ENCODE measurements at regions not wholly inside any gene's neighbourhood (a gene's known extent, or its start where the extent isn't known, plus 50 kb on each side); places are given as distances from the start of the nearest gene placed in this dataset.
"Not testable (repeated sequence)": the region's sequence is repeated elsewhere in the genome, so short reads cannot be mapped to it uniquely, and the experiment has no call there.

DNA sequence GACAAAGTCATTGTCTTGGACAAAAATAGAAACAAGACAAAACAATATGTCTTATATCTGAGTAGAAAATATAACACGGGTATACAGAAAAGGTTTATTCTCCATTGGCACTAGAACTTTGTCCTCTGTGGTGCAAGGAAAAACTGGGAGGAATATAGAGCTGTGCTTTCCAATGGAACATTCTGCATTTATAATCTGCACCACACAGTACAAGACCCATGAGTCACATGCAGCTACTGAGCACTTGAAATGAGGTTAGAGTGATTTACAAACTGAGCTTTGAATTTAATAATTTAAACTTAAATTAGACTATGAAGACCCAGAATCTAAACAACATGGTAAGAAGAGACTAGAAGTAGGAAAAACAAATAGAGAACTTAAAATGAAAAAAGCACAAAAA, 86.1 kb downstream of the RAP2A start:
- DNase-seq: no peak

DNA sequence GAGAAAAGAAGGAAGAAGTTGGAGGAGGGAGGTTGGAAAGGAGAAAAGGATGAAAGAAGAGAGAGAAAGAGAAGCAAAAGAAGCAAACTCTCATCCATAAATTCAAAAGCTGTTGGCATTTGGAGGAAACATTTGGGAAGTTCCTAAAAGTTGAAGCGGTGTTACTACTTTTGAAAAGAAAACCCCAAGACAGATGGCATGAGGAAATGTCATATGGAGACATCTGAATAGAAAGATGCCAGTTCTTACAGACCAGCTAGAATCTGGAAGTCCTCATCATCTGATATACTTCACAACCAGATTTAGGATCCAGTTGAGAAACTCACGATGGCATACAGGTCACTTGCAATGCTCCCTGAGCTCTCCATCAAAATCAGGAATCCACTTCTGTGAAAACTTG, 86.9 kb downstream of the RAP2A start:
- DNase-seq: no peak

DNA sequence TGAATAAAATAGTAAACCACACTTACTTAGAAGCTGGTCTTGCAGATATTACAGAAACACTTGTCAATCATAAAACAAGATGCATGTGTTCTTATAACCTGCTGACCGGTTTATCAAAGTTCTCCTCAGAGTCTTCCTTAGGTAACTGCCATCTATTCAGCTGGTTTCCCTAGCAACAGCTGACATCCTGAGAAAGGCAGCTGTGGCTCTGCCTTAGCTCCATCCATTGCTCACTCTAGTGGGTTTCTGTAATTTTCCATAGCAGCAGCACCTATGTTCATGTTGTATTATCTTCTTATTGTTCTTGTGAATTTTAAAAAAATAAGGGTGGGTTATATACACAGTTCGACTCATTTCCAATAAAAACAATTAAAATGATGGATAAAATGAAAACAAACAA, 87.8 kb downstream of the RAP2A start:
- DNase-seq: peak in 2 of 3 experiments; percentile 29 to 77

DNA sequence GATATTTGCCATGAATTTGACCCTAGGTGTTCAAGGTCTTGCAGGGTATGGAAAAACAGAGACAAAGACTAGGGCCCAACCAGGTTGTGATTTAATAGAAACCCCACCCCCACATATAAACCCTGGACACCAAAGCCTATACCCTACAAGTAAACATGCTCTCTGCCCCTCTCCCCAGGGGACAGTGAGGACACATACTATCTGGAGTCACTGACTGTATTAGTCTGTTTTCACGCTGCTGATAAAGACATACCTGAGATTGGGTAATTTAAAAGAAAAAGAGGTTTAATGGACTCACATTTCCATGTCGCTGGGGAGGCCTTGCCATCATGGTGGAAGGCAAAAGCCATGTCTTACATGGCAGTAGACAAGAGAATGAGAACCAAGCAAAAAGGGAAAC, 88.3 kb downstream of the RAP2A start:
- peak in 1 of 3 experiments; percentile 47 for DNase-seq

DNA sequence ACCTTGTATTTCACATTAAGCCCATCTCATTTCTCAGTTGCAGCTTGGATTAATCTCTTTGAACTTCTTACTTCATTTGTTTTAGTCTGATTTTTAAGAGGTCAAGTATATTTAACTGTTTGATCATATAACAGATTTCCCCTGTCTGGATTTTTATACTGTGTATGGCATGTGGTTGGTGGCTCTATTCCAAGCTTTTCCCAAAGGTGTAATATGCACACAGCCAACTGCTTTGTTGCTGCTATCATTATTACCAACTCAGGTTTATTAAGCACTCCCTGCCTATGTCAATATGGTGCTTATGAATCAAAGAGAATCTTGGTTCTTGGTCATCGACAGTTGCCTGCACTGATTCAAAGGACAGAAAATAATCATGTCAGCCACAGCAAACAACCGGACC, 92.6 kb downstream of the RAP2A start:
- DNase-seq: no peak

DNA sequence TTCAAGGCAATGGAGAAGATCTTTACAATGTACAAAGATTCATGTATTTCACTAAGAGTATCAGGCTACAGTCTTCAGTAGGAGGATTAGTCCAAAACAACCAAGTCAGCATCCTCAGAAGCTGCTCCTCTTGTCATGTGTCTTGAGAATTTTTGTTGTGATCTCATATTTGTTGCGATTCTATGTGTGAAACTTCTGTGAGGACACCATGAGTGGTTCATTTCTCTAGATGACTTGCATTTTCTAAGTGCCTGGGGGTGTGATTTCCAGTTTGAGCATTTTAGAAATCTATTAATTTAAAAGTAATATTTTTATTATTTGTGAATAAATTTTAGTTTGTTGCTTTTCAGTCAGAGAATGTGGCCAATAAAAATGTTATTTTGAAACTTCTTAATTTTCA, 94.5 kb downstream of the RAP2A start:
- no peak for DNase-seq

DNA sequence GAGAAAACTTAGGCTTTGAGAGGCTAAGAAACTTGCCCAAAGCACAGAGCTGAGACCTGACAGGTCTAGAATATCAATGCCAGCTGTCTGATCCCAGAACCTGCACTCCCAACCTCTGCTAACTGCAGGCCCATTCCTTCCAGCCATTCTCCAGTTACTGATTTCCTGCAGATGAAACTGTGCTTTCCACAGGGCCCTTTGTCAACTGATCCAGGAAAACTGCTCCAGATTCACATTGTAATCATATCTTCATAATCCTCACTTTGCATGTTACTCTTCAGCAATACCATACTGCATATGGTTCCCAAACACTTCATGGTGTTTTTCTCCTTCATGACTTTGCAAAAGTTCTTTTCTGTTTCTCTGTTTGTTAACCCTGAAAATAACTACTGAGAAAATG, 100.6 kb downstream of the RAP2A start:
- DNase-seq: no peak

DNA sequence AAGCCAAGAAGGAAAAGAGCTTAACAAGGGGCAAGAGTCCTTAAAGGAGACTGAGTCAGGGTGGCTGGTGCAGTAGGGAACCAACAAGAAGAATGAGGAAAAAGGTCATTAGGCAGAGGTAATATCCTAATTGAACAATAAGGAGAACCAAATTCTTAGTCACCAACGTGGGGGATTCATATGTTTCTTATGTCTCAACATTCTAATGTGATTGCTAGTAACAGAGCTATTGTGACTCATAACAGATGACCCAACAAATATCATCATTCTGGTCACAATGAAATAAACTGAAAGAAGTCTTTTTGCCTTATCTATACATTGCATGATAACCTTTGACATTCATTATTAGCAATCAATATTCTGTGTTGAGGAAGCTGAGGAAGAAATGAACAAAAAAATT, 101.6 kb downstream of the RAP2A start:
- no peak for DNase-seq

DNA sequence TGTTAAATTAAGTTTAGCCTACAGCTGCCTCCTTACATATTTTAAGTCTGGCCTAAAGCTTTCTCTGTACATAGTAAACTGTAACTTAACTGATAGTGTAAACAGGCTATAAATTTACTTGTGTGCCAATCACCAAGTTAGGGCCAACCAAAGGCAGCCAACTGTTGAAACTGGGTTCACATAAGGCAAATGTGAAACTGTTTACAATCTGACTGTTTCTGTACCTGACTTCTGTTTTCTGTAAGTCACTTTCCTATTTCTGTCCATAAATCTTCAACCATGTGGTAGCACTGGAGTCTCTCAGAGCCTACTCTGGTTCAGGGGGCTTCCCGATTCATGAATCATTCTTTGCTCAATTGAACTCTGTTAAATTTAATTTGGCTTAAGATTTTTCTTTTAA, 103.1 kb downstream of the RAP2A start:
- DNase-seq: no peak

DNA sequence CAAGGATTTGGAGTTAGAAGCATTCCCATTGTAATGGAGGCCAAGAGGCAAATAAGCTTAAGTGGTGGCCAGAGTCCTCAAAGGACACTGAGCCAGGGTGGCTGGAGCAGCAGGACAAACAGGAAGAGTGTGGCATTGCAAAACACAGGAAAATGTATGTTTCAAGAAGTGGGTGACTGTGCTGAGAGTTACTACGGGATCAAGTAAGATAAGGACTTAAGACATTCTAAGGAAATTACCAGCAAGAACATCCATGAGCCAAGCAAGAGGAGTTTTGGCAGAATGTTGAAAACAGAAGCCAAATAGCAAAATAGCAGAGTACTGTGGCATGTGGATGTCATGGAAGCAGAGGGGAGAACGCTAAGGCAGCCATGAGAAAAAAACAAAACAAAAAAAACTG, 104.2 kb downstream of the RAP2A start:
- DNase-seq: no peak

DNA sequence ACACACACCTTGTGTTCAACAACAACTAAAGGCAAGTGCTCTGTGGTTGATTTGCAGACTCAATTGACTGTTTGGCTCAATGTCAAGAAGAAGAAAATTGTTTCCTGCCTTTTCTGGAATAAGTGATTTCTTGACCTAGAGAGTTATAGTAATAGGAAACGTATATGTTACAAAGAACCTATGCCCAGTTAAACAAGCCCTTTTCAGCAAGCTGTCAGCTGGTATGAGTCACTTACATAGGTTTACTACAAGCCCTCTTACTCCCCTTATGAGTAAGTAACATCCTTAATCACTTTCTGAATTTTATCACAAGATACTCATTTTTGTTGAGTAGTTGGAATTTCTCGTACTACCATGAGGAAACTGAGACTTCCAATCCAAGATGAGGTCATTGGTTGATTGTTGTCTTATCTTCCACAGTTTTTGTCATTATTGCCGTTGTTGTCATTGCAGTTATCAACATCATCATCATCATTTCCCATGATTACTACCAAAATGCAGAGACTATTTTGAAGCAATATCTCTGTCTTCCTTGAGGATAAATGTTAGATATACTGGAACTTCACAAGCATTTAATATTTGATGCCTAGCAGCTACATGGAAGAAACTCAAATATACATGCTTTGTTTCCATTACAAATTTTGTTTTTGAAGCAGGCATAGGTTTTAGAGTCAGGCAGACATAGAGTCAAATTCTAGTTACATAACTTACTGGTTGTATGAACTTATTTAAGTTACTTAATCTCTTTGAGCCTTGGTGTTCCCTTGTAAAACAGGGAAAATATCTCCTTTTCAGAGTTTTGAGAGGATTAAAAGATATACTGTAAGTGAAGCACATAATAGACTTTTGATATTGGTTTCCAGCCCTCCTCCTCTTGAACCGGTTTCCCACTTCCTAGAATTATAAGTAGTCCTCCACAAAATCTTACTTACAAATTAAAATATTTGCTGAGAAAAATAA, 106.0 kb downstream of the RAP2A start:
- no peak for DNase-seq

DNA sequence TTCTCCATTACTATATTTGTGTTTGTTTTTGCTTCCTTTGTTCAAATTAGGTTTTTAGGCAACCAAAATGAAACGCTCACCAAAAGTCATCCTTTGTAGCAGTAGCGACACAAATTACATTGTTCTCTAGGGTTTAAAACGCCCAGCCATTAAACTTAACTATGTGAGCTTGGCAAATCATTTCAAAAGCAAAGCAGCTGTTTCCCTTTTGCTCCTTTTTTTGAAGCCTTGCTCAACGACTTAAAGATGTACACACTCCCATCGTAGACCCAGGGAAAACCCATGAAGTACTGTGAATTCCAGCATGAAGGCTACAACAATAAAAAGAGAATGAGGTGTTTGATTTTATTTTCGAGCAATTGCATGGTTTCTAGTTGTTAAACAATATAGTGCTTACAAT, 106.7 kb downstream of the RAP2A start:
- peak in 1 of 3 experiments; percentile 31 for DNase-seq

DNA sequence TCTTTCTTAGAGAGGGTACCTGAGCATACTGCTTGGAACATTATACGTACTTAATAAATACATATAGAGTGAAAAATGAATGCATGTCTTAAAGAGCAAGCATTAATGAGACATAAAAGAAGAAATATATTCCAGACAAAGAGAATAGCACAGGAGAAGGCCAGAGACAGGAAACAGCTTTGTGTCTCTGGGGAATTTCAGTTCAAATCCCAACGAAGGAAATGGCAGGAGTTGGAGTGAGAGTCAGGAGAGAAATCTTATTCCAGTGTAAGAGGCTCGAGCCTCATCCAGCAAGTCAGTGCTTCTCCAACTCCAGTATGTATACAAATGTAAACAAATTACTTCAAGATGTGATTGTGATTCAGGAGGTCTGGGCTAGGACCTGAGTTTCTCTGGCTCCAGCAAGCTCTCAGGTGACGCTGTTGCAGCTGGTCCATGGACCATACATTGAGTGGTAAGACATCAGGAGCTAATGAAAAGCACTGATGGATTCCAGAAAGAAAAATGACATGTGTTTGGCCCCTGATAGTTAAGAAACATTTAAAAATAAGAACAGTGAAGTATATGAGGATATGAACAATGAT, 108.2 kb downstream of the RAP2A start:
- DNase-seq: no peak

DNA sequence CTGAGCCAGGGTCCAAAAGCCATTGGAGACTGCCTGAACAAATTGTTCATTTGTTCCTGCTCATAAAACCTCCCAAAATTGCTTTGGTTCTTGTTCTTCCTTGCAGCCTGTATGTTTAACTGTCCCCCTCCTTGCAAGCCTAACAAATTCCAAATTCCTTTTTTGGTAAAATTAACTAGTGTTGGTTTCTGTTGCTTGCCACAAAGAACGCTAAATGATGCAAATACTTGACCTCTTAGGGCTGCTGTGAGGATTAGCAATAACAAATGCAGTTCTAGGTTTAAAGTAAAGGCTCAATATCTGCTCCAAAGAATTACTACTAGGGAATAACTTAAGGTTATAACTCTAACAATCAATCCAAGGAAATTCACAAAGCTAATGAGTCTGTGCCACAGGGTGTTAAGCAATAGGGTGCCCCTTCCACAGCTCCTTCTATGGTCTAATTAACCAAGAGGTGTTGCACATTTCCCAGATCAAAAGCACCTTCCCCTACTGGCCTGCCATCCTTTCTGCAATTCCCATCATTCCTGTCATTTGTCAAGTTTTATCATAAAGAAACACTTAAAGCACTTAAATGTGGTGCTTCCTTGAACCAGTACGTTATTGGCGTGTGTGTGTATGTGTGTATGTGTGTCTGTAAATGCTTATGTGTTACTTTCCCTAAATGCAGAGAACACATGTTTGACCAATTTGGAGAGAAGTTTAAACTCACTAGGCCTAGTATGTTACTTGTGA, 110.2 kb downstream of the RAP2A start:
- no peak for DNase-seq

DNA sequence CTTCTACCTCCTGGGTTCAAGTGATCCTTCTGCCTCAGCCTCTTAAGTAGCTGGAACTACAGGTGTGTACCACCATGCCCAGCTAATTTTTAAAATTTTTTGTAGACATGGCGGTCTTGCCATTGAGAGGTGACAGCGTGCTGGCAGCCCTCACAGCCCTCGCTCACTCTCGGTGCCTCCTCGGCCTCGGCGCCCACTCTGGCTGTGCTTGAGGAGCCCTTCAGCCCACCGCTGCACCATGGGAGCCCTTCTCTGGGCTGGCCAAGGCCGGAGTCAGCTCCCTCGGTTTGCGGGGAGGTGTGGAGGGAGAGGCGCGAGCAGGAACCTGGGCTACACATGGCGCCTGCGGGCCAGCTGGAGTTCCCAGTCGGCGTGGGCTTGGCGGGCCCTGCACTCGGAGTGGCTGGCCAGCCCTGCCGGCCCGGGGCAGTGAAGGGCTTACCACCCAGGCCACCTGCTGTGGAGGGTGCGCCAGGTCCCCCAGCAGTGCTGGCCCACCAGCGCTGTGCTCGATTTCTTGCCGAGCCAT, 111.1 kb downstream of the RAP2A start:
- DNase-seq: not testable (repeated sequence)

DNA sequence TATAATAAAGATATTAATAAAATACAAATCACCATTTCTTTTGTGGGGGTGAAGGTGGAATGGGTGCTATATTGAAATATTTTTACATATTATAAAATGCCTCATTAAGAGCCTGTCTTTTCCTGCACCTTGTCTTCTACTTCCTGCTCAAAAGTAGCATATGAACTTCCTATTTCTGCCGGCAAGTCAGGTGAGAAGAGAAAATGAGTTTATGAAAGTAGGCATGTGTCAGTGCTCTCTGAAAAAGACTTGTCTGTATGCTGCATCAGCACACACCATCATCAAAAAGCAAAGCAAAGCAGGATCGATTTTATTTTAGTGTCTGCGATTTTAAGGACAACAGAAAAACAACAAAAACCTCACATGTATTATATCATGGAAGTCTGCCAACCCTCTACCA, 114.2 kb downstream of the RAP2A start:
- DNase-seq: no peak

DNA sequence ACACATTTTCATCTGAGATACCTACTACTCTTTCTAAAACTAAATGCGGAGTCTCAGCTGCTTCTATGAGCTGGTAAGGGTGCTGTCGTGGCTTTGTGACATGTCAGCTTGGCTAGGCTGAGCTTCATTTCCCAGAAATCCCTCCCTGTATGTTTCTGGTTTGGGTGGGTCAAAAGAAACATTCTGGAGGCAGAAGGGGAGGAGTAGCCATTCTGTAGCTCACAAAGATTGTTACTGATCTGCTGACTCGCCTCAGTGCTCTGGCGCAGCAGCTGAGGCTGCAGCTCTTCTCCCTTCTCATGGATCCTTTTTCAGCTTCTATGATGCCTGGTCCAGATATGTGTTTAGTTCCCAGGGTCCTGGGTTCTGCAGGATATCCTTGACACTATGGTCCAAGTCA, 114.7 kb downstream of the RAP2A start:
- no peak for DNase-seq

DNA sequence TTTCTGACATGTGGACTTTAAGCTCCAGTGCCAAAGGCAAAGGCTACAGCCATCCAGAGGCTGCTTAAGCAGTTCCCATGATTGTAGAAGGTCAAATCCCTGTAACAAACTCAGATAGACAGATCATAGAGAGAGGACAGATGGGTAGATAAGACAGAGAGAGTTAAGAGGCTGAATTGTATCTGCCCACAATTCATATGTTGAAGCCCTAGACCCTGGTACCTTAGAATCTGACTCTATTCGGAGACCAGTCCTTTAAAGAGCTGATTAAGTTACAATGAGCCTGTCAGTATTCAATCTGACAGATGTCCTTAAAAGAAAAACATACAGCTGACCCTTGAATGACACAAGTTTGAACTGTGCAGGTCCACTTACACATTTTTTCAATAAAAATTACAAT, 115.2 kb downstream of the RAP2A start:
- DNase-seq: no peak

DNA sequence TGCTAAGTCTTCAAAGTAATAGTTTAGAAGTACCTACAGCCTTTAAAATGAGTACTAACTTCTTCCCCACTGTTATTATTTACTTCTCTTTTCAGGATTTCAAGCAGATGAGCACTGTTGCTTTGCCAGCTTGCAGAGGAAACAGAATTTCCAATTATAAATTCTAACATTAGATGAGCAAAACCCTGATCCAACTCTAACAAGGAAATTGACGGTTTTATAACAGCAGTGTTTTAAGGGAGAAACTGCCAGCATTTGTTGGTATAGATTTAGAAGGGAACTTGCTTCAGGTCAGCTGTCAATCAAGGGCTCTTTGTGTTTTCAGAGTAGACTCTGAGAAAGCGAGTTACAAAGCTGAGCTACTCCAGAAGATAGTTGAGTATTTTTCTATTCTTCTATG, 120.5 kb downstream of the RAP2A start:
- no peak for DNase-seq

DNA sequence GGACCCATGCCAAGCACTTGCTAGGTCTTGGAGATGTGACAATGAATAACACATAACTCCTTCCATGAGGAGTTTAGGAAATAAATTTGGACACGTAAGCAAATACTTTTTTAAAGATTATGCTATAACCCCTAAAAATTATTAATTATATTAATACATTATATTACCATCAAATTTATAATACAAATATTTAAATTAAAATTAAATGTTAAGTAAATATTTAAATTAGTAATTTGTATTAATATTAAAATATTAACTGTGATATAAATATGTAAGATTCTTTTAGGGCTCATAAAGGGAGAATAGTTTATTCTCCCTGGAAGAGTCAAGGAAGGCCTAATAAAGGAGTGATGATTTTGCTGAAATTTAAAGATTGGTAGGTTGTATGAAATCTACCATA, 121.1 kb downstream of the RAP2A start:
- no peak for DNase-seq

DNA sequence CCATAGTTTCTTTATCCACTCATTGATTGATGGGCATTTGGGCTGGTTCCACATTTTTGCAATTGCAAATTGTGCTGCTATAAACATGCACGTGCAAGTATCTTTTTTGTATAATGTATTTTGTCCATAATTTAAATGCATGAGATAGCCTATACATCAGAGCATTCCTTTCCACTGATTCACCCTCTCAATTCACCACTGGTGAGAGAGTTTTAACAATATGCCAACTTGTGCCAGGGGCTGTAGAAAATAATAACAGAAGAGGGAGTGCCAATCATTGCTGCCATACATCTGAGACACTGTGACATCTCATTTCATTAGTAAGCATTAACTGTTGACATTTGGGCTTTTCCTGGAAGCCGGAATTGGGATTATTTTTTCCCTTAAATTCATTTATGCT, 125.1 kb downstream of the RAP2A start:
- DNase-seq: no peak

DNA sequence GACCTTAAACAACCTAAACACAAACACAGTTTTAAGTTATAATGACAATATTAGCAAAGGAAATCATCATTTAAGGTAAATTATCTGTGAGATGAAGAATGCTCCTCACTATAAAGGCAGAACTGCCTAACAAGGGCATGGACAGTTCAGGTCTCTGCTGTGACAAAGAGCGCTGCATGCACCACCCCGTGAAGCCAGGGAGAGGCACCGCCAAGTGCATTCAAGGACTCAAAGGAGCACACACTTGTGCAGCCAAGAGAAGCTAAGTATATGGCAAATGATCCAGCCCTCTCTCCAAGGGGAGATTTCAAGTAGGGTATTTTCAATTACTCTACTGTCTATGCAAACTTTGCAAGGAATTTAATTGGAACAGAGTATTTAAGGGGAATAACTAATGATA, 126.0 kb downstream of the RAP2A start:
- peak in 2 of 3 experiments; percentile 63 to 95 for DNase-seq

DNA sequence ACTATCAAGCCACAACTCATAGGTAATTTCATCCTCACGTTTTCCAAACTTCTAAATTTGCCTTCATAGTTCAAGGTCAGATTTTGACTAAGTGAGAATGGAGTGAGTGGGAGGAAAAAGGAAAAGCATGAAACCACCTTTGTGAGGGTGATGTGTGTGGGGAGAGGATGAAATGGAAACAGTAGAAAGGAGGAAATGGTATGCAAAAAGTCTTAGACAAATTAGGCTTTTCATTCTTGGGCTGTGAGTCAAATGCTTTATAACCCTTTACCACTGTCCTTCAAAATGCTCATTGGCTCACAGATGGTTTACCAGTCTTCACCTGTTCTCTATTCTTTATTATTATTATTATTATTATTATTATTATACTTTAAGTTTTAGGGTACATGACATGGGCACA, 127.2 kb downstream of the RAP2A start:
- DNase-seq: no peak

DNA sequence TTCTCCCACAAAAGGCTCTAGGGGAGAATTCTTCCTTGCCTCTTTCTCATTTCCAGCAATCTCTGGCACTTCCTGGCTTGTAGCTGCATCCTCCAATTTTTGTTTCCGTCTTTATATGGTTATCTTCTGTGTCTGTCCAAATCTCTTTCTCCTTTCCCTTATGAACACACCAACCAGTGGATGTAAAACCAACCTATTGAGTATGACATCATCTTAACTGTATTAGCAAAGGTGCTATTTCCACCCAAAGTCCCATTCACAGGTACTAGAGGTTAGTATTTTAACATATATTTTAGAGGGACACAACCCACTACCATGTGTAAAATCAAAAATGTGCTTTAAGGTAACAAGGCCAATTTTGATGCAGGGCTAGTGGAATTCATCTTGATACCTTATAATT, 129.0 kb downstream of the RAP2A start:
- DNase-seq: no peak
